Hepatocyte (in vitro differentiated cells): ENCODE measurements at regions not wholly inside any gene's neighbourhood (a gene's known extent, or its start where the extent isn't known, plus 50 kb on each side); places are given as distances from the start of the nearest gene placed in this dataset.

Source experiments
- DNase-seq: peaks from one replicate; pipeline ENCODE4 v3.0.0-alpha.2; 2016; ENCODE audit warnings: low spot score
- H2AFZ ChIP-seq: fragments of 200-600 bp; sonication (generic); 2 replicates; pipeline ENCODE4 v1.6.0; 2016; ENCODE audit warnings: antibody characterized with exemption, mild to moderate bottlenecking
- H3K27ac ChIP-seq: fragments of 200-600 bp; sonication (generic); 2 replicates; pipeline ENCODE4 v1.5.1; 2016; ENCODE audit warnings: mild to moderate bottlenecking
- H3K27me3 ChIP-seq: fragments of 200-600 bp; sonication (generic); 2 replicates; pipeline ENCODE4 v1.6.1; 2016
- H3K36me3 ChIP-seq: fragments of 200-600 bp; sonication (generic); replicated peaks from 2 replicates; pipeline ENCODE4 v1.5.1; 2016; ENCODE audit warnings: low read depth; ENCODE audit not compliant: insufficient read depth
- H3K4me1 ChIP-seq: fragments of 200-600 bp; sonication (generic); 2 replicates; pipeline ENCODE4 v1.5.1; 2016; ENCODE audit warnings: mild to moderate bottlenecking, moderate library complexity; ENCODE audit not compliant: insufficient read depth
- H3K4me2 ChIP-seq: fragments of 200-600 bp; sonication (generic); 2 replicates; pipeline ENCODE4 v1.6.0; 2016
- H3K4me3 ChIP-seq: fragments of 200-600 bp; sonication (generic); 2 replicates; pipeline ENCODE4 v1.5.1; 2016; ENCODE audit warnings: mild to moderate bottlenecking
- H3K79me2 ChIP-seq: fragments of 200-600 bp; sonication (generic); 2 replicates; pipeline ENCODE4 v1.6.0; 2017; ENCODE audit warnings: mild to moderate bottlenecking
- H3K9me2 ChIP-seq: fragments of 200-600 bp; sonication (generic); replicated peaks from 2 replicates; pipeline ENCODE4 v1.6.0; 2017; ENCODE audit warnings: mild to moderate bottlenecking; ENCODE audit not compliant: insufficient read depth
- H3K9me3 ChIP-seq: fragments of 200-600 bp; sonication (generic); 2 replicates; pipeline ENCODE4 v1.5.1; 2016; ENCODE audit warnings: low read depth, mild to moderate bottlenecking
- H4K20me1 ChIP-seq: fragments of 200-600 bp; sonication (generic); 2 replicates; pipeline ENCODE4 v1.6.0; 2016; ENCODE audit warnings: mild to moderate bottlenecking; ENCODE audit not compliant: insufficient read depth, poor library complexity, severe bottlenecking
- EZH2 ChIP-seq: fragments of 200-600 bp; sonication (generic); IDR thresholded peaks from 2 replicates; pipeline ENCODE4 v1.6.1; 2016; ENCODE audit warnings: antibody characterized with exemption, mild to moderate bottlenecking, borderline replicate concordance
- EZH2phosphoT487 ChIP-seq: fragments of 200-600 bp; sonication (generic); IDR thresholded peaks from one replicate; pipeline ENCODE4 v1.6.1; 2018; ENCODE audit warnings: antibody characterized with exemption, mild to moderate bottlenecking, low read depth, moderate library complexity; ENCODE audit not compliant: unreplicated experiment, severe bottlenecking
- WGBS: methylation state at CpG from one replicate; pipeline ENCODE4 v1.1.6; 2016; ENCODE audit warnings: low lambda C conversion rate; ENCODE audit errors: missing lambda C conversion rate; 5-methylcytosine and 5-hydroxymethylcytosine counted together
- TF ChIP-seq, protein P1 (sequence below): fragments of 200-600 bp; sonication (generic); IDR thresholded peaks from 2 replicates; pipeline ENCODE4 v1.5.1; 2016; ENCODE audit warnings: antibody characterized with exemption, mild to moderate bottlenecking; ENCODE audit not compliant: poor library complexity

DNA sequence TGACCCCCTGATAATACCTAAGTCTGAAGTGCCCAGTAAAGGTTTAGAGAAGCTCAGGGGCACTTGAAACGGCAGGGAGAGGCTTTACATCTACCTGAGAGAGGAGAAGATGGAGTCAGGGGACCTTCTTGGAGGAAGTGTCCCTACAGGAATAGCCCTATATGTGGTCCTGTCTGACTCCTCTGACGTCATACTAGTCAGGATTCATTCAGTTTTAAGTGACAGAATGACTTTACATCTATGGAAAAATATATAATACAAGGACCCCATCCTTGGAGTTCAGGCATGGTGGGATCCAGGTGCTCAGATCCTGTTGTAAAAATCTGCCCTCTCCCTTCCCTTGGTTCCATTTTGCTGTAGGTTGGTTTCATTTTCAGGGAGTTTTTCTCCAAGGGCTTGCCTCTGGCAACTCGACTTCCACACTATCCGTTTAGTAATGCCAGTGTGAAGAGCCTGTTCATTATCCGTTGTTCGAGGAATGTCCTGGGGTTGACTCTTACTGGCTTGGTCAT is 205.6 kb downstream of the IRF8 start:
- DNase-seq = no peak
- H3K9me2 ChIP-seq = no peaks in the 10 kb centered on the region
- peaks cover 18% of the 10 kb centered on the region for H3K4me1 ChIP-seq
- WGBS = 65% methylated on average over 6 of the region's 6 CpGs
- no peaks in the 10 kb centered on the region for H3K36me3 ChIP-seq
- no peak overlapping the region for H3K27ac ChIP-seq
- H2AFZ ChIP-seq = no peak overlapping the region
- no peak overlapping the region for H3K4me3 ChIP-seq
- no peaks in the 10 kb centered on the region for H3K9me3 ChIP-seq
- H3K79me2 ChIP-seq = no peaks in the 10 kb centered on the region
- no peak overlapping the region for H3K4me2 ChIP-seq
- TF ChIP-seq, protein P1, sequence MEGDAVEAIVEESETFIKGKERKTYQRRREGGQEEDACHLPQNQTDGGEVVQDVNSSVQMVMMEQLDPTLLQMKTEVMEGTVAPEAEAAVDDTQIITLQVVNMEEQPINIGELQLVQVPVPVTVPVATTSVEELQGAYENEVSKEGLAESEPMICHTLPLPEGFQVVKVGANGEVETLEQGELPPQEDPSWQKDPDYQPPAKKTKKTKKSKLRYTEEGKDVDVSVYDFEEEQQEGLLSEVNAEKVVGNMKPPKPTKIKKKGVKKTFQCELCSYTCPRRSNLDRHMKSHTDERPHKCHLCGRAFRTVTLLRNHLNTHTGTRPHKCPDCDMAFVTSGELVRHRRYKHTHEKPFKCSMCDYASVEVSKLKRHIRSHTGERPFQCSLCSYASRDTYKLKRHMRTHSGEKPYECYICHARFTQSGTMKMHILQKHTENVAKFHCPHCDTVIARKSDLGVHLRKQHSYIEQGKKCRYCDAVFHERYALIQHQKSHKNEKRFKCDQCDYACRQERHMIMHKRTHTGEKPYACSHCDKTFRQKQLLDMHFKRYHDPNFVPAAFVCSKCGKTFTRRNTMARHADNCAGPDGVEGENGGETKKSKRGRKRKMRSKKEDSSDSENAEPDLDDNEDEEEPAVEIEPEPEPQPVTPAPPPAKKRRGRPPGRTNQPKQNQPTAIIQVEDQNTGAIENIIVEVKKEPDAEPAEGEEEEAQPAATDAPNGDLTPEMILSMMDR = no peak
- TF ChIP-seq EZH2 = no peak
- no peak for TF ChIP-seq EZH2phosphoT487
- H4K20me1 ChIP-seq = no peaks in the 10 kb centered on the region
- H3K27me3 ChIP-seq = no peaks in the 10 kb centered on the region

- DNase-seq = no peak
- TF ChIP-seq EZH2 (no peak), EZH2phosphoT487 (no peak)
- TF ChIP-seq, protein P1 = no peak
- Histone ChIP-seq H3K27me3 (no peaks in the 10 kb centered on the region), H3K36me3 (no peaks in the 10 kb centered on the region), H3K9me2 (no peaks in the 10 kb centered on the region), H2AFZ (no peak overlapping the region), H3K27ac (no peak overlapping the region), H3K4me2 (no peak overlapping the region), H3K79me2 (no peaks in the 10 kb centered on the region), H3K4me3 (no peak overlapping the region), H3K4me1 (peaks cover 4% of the 10 kb centered on the region), H3K9me3 (no peaks in the 10 kb centered on the region), H4K20me1 (no peaks in the 10 kb centered on the region)
- WGBS = 59% methylated on average over 19 of the region's 19 CpGs
These were observed 208.4 kb downstream of the IRF8 start for GRCh38 chr16:86107215-86107825.

DNA sequence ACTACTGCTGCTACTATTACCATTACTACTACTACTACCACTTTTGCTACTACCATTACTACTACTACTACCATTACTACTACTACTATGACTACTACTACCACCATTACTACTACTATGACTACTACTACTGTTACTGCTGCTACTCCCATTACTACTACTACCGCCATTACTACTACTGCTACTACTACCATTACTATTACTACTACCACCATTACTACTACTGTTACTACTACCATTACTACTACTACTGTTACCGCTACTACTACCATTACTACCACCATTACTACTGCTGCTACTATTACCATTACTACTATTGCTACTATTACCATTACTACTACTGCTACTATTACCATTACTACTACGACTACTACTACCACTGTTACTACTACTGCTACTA is 209.1 kb downstream of the IRF8 start:
- Histone ChIP-seq H3K27me3 (no peaks in the 10 kb centered on the region), H3K4me2 (no peak overlapping the region), H3K27ac (no peak overlapping the region), H3K36me3 (no peaks in the 10 kb centered on the region), H3K79me2 (no peaks in the 10 kb centered on the region), H3K9me2 (no peaks in the 10 kb centered on the region), H2AFZ (no peak overlapping the region), H4K20me1 (no peaks in the 10 kb centered on the region), H3K4me1 (peaks cover 4% of the 10 kb centered on the region), H3K4me3 (no peak overlapping the region), H3K9me3 (no peaks in the 10 kb centered on the region)
- TF ChIP-seq EZH2phosphoT487 (no peak), EZH2 (no peak)
- TF ChIP-seq, protein P1 = no peak
- no peak for DNase-seq
- 100% methylated on average over 3 of the region's 3 CpGs for WGBS
